ENCODE measurements at regions not wholly inside any gene's neighbourhood (a gene's known extent, or its start where the extent isn't known, plus 50 kb on each side); places are given as distances from the start of the nearest gene placed in this dataset.

- intact Hi-C loops (cut with micrococcal nuclease), result no loop called here
- no peak overlapping the region for H3K4me3 Mint-ChIP-seq
- no peaks in the 10 kb centered on the region for H3K4me1 Mint-ChIP-seq (ENCODE audit: low read depth)
- H3K9me3 Mint-ChIP-seq, result peaks cover 6% of the 10 kb centered on the region
- H3K36me3 Mint-ChIP-seq (ENCODE audit: low read depth), result no peaks in the 10 kb centered on the region
- no peak overlapping the region for H3K27ac Mint-ChIP-seq
- H3K27me3 Mint-ChIP-seq, result no peaks in the 10 kb centered on the region
Measured at GRCh38 chr1:73821520-73821919, 376.5 kb downstream of the LRRIQ3 start.

- Mint-ChIP-seq H3K27me3 (no peaks in the 10 kb centered on the region), H3K36me3 (ENCODE audit: low read depth) (no peaks in the 10 kb centered on the region), H3K27ac (no peak overlapping the region), H3K9me3 (peaks cover 12% of the 10 kb centered on the region), H3K4me1 (ENCODE audit: low read depth) (no peaks in the 10 kb centered on the region), H3K4me3 (no peak overlapping the region)
- intact Hi-C loops (cut with micrococcal nuclease), result no loop called here
Measured at GRCh38 chr1:73820843-73821242, 377.1 kb downstream of the LRRIQ3 start.

- Mint-ChIP-seq H3K36me3 (ENCODE audit: low read depth) (no peaks in the 10 kb centered on the region), H3K9me3 (peaks cover 46% of the 10 kb centered on the region), H3K27me3 (no peaks in the 10 kb centered on the region), H3K4me1 (ENCODE audit: low read depth) (no peaks in the 10 kb centered on the region), H3K4me3 (no peak overlapping the region), H3K27ac (no peak overlapping the region)
- intact Hi-C loops (cut with micrococcal nuclease), result loop anchor here (10.0 kb wide), 1 partner anchor 59 kb away; no protein-coding TSS in a partner anchor
Measured at GRCh38 chr1:73813716-73814115, 384.3 kb downstream of the LRRIQ3 start.

DNA sequence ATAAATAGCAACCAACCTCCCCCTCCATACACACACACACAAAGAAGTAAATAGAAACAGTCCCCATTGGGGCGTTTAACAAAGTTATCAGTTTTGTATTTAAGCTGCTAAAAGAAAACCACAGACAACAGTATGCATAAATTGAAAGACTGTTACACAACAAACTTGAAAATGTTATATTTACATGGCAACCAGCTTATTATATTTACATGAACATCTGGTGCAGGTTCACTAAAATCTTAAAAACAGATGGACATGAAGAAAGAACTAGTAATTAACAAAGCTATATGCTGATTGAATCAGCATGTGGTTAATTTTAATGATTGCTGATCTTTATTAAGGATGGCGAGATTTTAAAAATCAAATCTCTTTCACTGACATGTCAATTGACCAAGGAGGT, 384.7 kb downstream of the LRRIQ3 start:
- Mint-ChIP-seq H3K27me3 (no peaks in the 10 kb centered on the region), H3K9me3 (peaks cover 50% of the 10 kb centered on the region), H3K4me3 (no peak overlapping the region), H3K4me1 (ENCODE audit: low read depth) (no peaks in the 10 kb centered on the region), H3K27ac (no peak overlapping the region), H3K36me3 (ENCODE audit: low read depth) (no peaks in the 10 kb centered on the region)
- intact Hi-C loops (cut with micrococcal nuclease), result loop anchor here (10.0 kb wide), 1 partner anchor 58 kb away; no protein-coding TSS in a partner anchor

DNA sequence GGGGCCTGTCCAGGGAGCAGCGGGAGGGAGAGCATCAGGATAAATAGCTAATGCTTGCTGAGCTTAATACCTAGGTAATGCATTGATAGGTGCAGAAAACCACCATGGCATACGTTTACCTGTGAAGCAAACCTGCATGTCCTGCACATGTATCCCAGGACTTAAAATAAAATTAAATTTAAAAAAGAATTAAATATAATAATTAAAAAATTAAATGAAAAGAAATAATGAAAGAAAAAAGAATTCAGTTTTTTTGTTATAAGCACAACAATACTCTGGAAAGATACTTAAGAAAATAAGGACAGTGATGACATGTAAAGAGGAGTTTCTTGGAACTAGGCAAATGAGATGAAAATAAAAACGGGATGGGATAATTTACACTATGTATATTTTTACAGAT, 386.2 kb downstream of the LRRIQ3 start:
- Mint-ChIP-seq H3K36me3 (ENCODE audit: low read depth) (no peaks in the 10 kb centered on the region), H3K4me3 (no peak overlapping the region), H3K27me3 (no peaks in the 10 kb centered on the region), H3K27ac (no peak overlapping the region), H3K9me3 (peaks cover 47% of the 10 kb centered on the region), H3K4me1 (ENCODE audit: low read depth) (no peaks in the 10 kb centered on the region)
- intact Hi-C loops (cut with micrococcal nuclease), result loop anchor here (10.0 kb wide), 1 partner anchor 57 kb away; no protein-coding TSS in a partner anchor

- H3K27ac Mint-ChIP-seq, result no peak overlapping the region
- H3K9me3 Mint-ChIP-seq, result peaks cover 25% of the 10 kb centered on the region
- intact Hi-C loops (cut with micrococcal nuclease), result no loop called here
- H3K4me1 Mint-ChIP-seq (ENCODE audit: low read depth), result no peaks in the 10 kb centered on the region
- no peaks in the 10 kb centered on the region for H3K36me3 Mint-ChIP-seq (ENCODE audit: low read depth)
- no peak overlapping the region for H3K4me3 Mint-ChIP-seq
- H3K27me3 Mint-ChIP-seq, result no peaks in the 10 kb centered on the region
Measured at GRCh38 chr1:73804935-73805334, 393.0 kb downstream of the LRRIQ3 start.

GRCh38 chr1:73803380-73803779, 394.6 kb downstream of the LRRIQ3 start:
- Mint-ChIP-seq H3K9me3 (peaks cover 11% of the 10 kb centered on the region), H3K36me3 (ENCODE audit: low read depth) (no peaks in the 10 kb centered on the region), H3K27me3 (no peaks in the 10 kb centered on the region), H3K4me1 (ENCODE audit: low read depth) (no peaks in the 10 kb centered on the region), H3K27ac (no peak overlapping the region), H3K4me3 (no peak overlapping the region)
- intact Hi-C loops (cut with micrococcal nuclease), result no loop called here

- Mint-ChIP-seq H3K4me3 (no peak overlapping the region), H3K4me1 (ENCODE audit: low read depth) (no peaks in the 10 kb centered on the region), H3K36me3 (ENCODE audit: low read depth) (no peaks in the 10 kb centered on the region), H3K27ac (no peak overlapping the region), H3K27me3 (no peaks in the 10 kb centered on the region), H3K9me3 (peaks cover 10% of the 10 kb centered on the region)
- intact Hi-C loops (cut with micrococcal nuclease), result no loop called here
Measured at GRCh38 chr1:73801912-73802429, 396.0 kb downstream of the LRRIQ3 start.

DNA sequence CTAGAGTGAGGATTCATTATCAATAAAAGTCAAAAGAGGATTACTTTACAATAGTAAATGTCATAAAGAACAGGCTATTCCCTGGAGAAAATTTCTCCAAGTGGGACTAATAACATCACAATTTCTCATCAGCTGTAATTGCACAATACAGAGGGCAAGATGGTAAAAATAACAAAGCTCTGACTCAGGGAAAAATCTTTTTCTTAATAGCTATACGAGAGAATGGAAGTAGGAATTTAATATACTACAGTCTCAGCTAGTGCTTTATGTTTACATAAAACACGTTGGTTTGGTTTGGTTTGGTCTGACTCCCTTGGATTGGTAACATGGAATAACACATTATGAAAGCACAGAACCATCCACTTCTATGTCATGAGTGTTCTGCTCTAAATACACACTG, 397.6 kb downstream of the LRRIQ3 start:
- Mint-ChIP-seq H3K4me1 (ENCODE audit: low read depth) (no peaks in the 10 kb centered on the region), H3K27ac (no peak overlapping the region), H3K36me3 (ENCODE audit: low read depth) (no peaks in the 10 kb centered on the region), H3K27me3 (no peaks in the 10 kb centered on the region), H3K4me3 (no peak overlapping the region), H3K9me3 (peaks cover 10% of the 10 kb centered on the region)
- intact Hi-C loops (cut with micrococcal nuclease), result no loop called here

DNA sequence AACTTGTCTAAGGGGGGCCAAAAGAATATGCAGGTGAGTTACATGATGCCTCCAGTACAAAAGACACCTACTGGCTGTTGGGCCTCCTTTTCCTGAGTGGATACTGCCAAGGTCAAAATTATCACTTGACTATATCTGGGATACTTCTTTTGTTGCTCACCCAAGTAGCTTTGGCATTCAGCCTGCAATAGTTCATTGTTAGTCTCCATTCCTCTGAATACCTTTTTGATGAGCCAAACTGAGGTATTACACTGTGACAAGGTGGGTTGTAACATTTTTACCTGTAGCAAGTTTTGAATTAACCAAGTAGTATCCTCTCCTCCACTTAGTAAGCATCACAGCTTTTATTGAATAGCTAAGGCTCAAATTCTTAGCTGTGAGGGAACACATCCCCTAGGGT, 408.0 kb downstream of the LRRIQ3 start:
- Mint-ChIP-seq H3K4me1 (ENCODE audit: low read depth) (no peaks in the 10 kb centered on the region), H3K9me3 (peaks cover 23% of the 10 kb centered on the region), H3K27ac (no peak overlapping the region), H3K4me3 (no peak overlapping the region), H3K27me3 (no peaks in the 10 kb centered on the region), H3K36me3 (ENCODE audit: low read depth) (no peaks in the 10 kb centered on the region)
- intact Hi-C loops (cut with micrococcal nuclease), result no loop called here

DNA sequence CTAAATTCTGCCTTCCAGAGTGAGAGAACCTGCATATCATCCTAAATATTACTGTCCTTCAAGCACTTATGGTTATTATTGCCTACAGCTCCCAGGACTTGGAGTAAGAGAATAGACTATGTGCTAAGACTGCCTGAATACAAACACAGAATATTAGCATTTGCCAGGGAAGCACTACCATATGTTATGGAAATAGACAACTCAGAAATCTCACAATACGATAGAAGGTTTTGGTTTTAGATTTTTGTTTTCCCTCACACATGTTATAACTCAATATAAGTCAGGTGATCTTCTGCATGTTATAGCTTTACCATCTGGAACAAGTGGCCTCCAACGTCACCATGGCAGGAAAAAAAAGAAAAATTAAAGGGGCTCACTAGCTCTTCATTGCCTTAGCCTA, 413.9 kb downstream of the LRRIQ3 start:
- Mint-ChIP-seq H3K9me3 (peaks cover 38% of the 10 kb centered on the region), H3K36me3 (ENCODE audit: low read depth) (no peaks in the 10 kb centered on the region), H3K4me1 (ENCODE audit: low read depth) (no peaks in the 10 kb centered on the region), H3K27ac (no peak overlapping the region), H3K27me3 (no peaks in the 10 kb centered on the region), H3K4me3 (no peak overlapping the region)
- intact Hi-C loops (cut with micrococcal nuclease), result no loop called here

DNA sequence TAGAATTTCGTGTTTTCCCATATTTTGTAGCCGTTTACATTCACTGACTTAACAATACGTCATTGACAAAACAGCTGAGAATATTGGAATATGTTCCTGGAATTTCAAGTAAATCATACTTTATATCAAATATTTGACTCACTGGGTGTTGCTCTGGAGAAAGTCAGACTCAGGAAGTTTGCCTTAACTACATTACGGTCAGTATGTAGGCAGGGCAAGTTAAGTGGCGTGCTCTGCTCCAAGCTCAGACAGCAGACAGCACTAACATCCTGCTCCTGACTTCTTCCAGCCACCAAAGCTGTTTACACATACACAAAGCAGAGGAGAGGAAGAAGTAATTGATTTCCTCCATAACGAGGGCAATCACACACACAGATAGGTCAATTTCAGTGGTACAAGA, 414.6 kb downstream of the LRRIQ3 start:
- Mint-ChIP-seq H3K27ac (no peak overlapping the region), H3K9me3 (peaks cover 38% of the 10 kb centered on the region), H3K27me3 (no peaks in the 10 kb centered on the region), H3K36me3 (ENCODE audit: low read depth) (no peaks in the 10 kb centered on the region), H3K4me3 (no peak overlapping the region), H3K4me1 (ENCODE audit: low read depth) (no peaks in the 10 kb centered on the region)
- intact Hi-C loops (cut with micrococcal nuclease), result no loop called here

GRCh38 chr1:73782901-73783300, 415.1 kb downstream of the LRRIQ3 start:
- intact Hi-C loops (cut with micrococcal nuclease), result no loop called here

DNA sequence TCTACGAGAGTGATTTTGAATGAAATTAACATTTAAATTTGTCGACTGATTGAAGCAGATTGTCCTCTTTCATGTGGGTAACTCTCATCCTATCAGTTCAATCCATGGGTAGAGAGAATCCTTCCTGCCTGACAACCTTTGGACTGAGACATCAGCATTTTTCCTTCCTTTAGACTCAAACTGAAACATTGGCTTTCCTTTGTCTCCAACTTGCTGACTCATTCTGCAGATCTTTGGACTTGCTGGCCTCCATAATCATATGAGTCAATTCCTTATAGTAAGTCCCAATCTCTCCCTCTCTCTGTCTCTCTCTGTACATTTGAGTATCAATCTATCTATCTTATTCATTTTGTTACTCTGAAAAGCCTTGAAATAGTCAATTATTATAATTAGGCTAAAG, 416.7 kb downstream of the LRRIQ3 start:
- Mint-ChIP-seq H3K27ac (no peak overlapping the region), H3K27me3 (no peaks in the 10 kb centered on the region), H3K36me3 (ENCODE audit: low read depth) (no peaks in the 10 kb centered on the region), H3K4me1 (ENCODE audit: low read depth) (no peaks in the 10 kb centered on the region), H3K4me3 (no peak overlapping the region), H3K9me3 (peaks cover 28% of the 10 kb centered on the region)
- intact Hi-C loops (cut with micrococcal nuclease), result no loop called here

More at GRCh38 chr1:73782901-73783300, 415.1 kb downstream of the LRRIQ3 start:
- H3K27ac Mint-ChIP-seq, result no peak overlapping the region
- no peak overlapping the region for H3K4me3 Mint-ChIP-seq
- no peaks in the 10 kb centered on the region for H3K36me3 Mint-ChIP-seq (ENCODE audit: low read depth)
- H3K4me1 Mint-ChIP-seq (ENCODE audit: low read depth), result no peaks in the 10 kb centered on the region
- H3K27me3 Mint-ChIP-seq, result no peaks in the 10 kb centered on the region
- H3K9me3 Mint-ChIP-seq, result peaks cover 38% of the 10 kb centered on the region

DNA sequence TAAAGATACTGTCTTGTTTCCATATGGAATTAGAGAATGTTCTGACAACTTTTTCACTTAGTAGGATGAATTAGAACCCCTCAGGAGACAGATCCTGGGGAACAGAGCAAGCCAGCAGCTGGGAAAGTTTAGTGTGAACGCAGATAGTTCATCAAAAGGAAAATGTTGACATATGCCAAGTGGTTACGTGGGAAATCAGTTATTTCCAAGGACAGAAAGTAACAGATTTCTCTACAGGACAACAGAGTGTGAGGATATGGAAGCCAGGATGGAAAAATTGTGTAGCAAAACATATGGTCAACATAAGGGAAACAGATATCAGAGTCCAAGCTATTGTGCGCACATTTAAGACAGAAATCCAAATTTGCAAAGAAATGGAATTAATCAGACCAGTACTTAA, 419.5 kb downstream of the LRRIQ3 start:
- Mint-ChIP-seq H3K27me3 (no peaks in the 10 kb centered on the region), H3K36me3 (ENCODE audit: low read depth) (no peaks in the 10 kb centered on the region), H3K4me3 (no peak overlapping the region), H3K4me1 (ENCODE audit: low read depth) (no peaks in the 10 kb centered on the region), H3K9me3 (peaks cover 9% of the 10 kb centered on the region), H3K27ac (no peak overlapping the region)
- intact Hi-C loops (cut with micrococcal nuclease), result no loop called here
